ENCODE measurements at regions not wholly inside any gene's neighbourhood (a gene's known extent, or its start where the extent isn't known, plus 50 kb on each side); places are given as distances from the start of the nearest gene placed in this dataset.

DNA sequence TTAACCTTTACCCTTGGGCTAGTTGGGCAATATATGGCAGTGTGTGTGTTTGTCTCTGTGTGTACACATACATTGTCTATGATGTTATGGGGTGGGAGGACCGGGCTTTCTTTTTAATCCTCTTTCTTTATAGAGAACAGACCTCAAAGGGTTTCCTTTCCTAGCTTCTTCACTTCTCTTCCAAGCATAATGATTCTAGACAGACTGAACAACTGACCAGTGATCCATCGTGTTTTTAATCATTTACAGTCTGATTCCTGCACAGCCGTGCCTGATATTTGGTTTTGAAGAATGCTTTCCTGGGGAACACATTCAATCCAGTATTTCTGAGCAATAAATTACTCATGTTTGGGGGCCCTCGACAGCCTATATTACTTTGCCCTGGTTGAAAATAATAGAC lies 481.1 kb upstream of the DCN start:
- Histone ChIP-seq H3K4me1 (ENCODE audit: control insufficient read depth, insufficient read depth, low read length) (no peaks in the 10 kb centered on the region), H3K4me3 (ENCODE audit: low read depth in 2 of 2, low read length in 2 of 2) (no peak overlapping the region), H3K27me3 (ENCODE audit: control insufficient read depth, insufficient read depth, low read length) (no peaks in the 10 kb centered on the region), H3K36me3 (ENCODE audit: control insufficient read depth, insufficient read depth, low read length) (no peaks in the 10 kb centered on the region), H3K27ac (ENCODE audit: low read length) (no peak overlapping the region), H3K9me3 (ENCODE audit: control insufficient read depth, insufficient read depth, low read depth, low read length) (no peaks in the 10 kb centered on the region)
- no peak for ATAC-seq
- no peak for DNase-seq (ENCODE audit: low read depth, low spot score)
- ChIA-PET POLR2A (no interaction called here), CTCF (no interaction called here)
- in situ Hi-C loops (cut with HindIII; ENCODE audit: low pct_unique_long_range_greater_than_20kb, low sequenced_read_pairs) (no loop called here), intact Hi-C loops (cut with micrococcal nuclease; ENCODE audit: unreplicated experiment) (no loop called here)
- TF ChIP-seq SIN3A (IDR thresholded peaks at IDR 0.05; ENCODE audit: borderline replicate concordance, insufficient read depth, low read depth, low read length) (no peak), TCF7L2 (IDR thresholded peaks at IDR 0.05; ENCODE audit: low read depth, low read length) (no peak), POLR2AphosphoS5 (IDR thresholded peaks at IDR 0.05; ENCODE audit: low read depth, low read length) (no peak)
- TF ChIP-seq, protein P1, sequence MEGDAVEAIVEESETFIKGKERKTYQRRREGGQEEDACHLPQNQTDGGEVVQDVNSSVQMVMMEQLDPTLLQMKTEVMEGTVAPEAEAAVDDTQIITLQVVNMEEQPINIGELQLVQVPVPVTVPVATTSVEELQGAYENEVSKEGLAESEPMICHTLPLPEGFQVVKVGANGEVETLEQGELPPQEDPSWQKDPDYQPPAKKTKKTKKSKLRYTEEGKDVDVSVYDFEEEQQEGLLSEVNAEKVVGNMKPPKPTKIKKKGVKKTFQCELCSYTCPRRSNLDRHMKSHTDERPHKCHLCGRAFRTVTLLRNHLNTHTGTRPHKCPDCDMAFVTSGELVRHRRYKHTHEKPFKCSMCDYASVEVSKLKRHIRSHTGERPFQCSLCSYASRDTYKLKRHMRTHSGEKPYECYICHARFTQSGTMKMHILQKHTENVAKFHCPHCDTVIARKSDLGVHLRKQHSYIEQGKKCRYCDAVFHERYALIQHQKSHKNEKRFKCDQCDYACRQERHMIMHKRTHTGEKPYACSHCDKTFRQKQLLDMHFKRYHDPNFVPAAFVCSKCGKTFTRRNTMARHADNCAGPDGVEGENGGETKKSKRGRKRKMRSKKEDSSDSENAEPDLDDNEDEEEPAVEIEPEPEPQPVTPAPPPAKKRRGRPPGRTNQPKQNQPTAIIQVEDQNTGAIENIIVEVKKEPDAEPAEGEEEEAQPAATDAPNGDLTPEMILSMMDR (IDR thresholded peaks at IDR 0.05) = no peak
- TF ChIP-seq, protein P2, sequence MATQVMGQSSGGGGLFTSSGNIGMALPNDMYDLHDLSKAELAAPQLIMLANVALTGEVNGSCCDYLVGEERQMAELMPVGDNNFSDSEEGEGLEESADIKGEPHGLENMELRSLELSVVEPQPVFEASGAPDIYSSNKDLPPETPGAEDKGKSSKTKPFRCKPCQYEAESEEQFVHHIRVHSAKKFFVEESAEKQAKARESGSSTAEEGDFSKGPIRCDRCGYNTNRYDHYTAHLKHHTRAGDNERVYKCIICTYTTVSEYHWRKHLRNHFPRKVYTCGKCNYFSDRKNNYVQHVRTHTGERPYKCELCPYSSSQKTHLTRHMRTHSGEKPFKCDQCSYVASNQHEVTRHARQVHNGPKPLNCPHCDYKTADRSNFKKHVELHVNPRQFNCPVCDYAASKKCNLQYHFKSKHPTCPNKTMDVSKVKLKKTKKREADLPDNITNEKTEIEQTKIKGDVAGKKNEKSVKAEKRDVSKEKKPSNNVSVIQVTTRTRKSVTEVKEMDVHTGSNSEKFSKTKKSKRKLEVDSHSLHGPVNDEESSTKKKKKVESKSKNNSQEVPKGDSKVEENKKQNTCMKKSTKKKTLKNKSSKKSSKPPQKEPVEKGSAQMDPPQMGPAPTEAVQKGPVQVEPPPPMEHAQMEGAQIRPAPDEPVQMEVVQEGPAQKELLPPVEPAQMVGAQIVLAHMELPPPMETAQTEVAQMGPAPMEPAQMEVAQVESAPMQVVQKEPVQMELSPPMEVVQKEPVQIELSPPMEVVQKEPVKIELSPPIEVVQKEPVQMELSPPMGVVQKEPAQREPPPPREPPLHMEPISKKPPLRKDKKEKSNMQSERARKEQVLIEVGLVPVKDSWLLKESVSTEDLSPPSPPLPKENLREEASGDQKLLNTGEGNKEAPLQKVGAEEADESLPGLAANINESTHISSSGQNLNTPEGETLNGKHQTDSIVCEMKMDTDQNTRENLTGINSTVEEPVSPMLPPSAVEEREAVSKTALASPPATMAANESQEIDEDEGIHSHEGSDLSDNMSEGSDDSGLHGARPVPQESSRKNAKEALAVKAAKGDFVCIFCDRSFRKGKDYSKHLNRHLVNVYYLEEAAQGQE (IDR thresholded peaks at IDR 0.05; ENCODE audit: insufficient read depth in 1 of 2, low read depth in 2 of 2, low read length in 1 of 2) = no peak
- no TSS peak for BruUV-seq (replicated peaks)

DNA sequence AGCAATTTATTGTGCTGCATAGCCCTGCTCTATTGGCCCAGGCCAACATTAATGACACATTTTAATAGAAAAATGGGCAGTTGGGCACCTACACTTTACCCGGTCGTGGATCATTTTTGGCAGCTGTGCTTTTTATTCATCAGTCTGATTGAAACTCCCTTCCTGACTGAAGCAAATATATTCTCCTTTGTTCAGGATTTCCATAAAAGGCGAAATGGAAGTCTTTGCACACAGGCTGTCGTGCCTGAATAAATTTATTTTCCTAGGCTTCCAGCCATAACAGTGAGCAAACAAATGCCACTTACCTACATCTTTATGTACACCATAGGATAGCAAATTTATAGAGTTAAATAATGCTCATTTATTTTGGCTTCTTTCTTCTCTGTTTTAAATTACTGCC lies 480.7 kb upstream of the DCN start:
- H3K4me1 ChIP-seq (ENCODE audit: control insufficient read depth, insufficient read depth, low read length) = no peaks in the 10 kb centered on the region
- no peaks in the 10 kb centered on the region for H3K27me3 ChIP-seq (ENCODE audit: control insufficient read depth, insufficient read depth, low read length)
- intact Hi-C loops (cut with micrococcal nuclease; ENCODE audit: unreplicated experiment) (no loop called here), in situ Hi-C loops (cut with HindIII; ENCODE audit: low pct_unique_long_range_greater_than_20kb, low sequenced_read_pairs) (no loop called here)
- POLR2A ChIA-PET = no interaction called here
- no peaks in the 10 kb centered on the region for H3K36me3 ChIP-seq (ENCODE audit: control insufficient read depth, insufficient read depth, low read length)
- H3K27ac ChIP-seq (ENCODE audit: low read length) = no peak overlapping the region
- no peak for DNase-seq (ENCODE audit: low read depth, low spot score)
- CTCF ChIA-PET = no interaction called here
- ATAC-seq = no peak
- H3K4me3 ChIP-seq (ENCODE audit: low read depth in 2 of 2, low read length in 2 of 2) = no peak overlapping the region
- TF ChIP-seq TCF7L2 (IDR thresholded peaks at IDR 0.05; ENCODE audit: low read depth, low read length) = no peak
- TF ChIP-seq, protein P1 (IDR thresholded peaks at IDR 0.05) = no peak
- no peak for TF ChIP-seq SIN3A (IDR thresholded peaks at IDR 0.05; ENCODE audit: borderline replicate concordance, insufficient read depth, low read depth, low read length)
- TF ChIP-seq, protein P2 (IDR thresholded peaks at IDR 0.05; ENCODE audit: insufficient read depth in 1 of 2, low read depth in 2 of 2, low read length in 1 of 2) = no peak
- no peak for TF ChIP-seq POLR2AphosphoS5 (IDR thresholded peaks at IDR 0.05; ENCODE audit: low read depth, low read length)
- BruUV-seq (replicated peaks) = no TSS peak
- no peaks in the 10 kb centered on the region for H3K9me3 ChIP-seq (ENCODE audit: control insufficient read depth, insufficient read depth, low read depth, low read length)
